ENCODE measurements at regions not wholly inside any gene's neighbourhood (a gene's known extent, or its start where the extent isn't known, plus 50 kb on each side); places are given as distances from the start of the nearest gene placed in this dataset.

GRCh38 chr6:43997345-43997677 lies 129.9 kb downstream of the MRPL14 start:
- DNase-seq (no peak), ATAC-seq (ENCODE audit: insufficient read depth, low read depth) (no peak)
- Histone ChIP-seq H3K9me3 (ENCODE audit: insufficient read depth, low read length, severe bottlenecking) (no peaks in the 10 kb centered on the region), H3K27me3 (ENCODE audit: insufficient read depth, low read length, poor library complexity) (no peaks in the 10 kb centered on the region), H3K9ac (ENCODE audit: low read depth, low read length) (no peak overlapping the region), H3K4me1 (ENCODE audit: insufficient read depth, low read length) (peaks cover 36% of the 10 kb centered on the region), H3K36me3 (ENCODE audit: insufficient read depth, low read length) (no peaks in the 10 kb centered on the region; the same call in 1 of the 2 replicates), H4K20me1 (ENCODE audit: insufficient read depth, low read length) (no peaks in the 10 kb centered on the region), H3K4me2 (ENCODE audit: insufficient read depth, low read length) (no peak overlapping the region), H2AFZ (ENCODE audit: low read depth, low read length) (no peak overlapping the region), H3K79me2 (ENCODE audit: insufficient read depth, low read length) (peaks cover 7% of the 10 kb centered on the region; the same call in 1 of the 2 replicates), H3K4me3 (ENCODE audit: low read depth in 1 of 2, low read length in 2 of 2) (no peak overlapping the region), H3K27ac (ENCODE audit: low read length) (no peak overlapping the region)
- TF ChIP-seq, protein P1, sequence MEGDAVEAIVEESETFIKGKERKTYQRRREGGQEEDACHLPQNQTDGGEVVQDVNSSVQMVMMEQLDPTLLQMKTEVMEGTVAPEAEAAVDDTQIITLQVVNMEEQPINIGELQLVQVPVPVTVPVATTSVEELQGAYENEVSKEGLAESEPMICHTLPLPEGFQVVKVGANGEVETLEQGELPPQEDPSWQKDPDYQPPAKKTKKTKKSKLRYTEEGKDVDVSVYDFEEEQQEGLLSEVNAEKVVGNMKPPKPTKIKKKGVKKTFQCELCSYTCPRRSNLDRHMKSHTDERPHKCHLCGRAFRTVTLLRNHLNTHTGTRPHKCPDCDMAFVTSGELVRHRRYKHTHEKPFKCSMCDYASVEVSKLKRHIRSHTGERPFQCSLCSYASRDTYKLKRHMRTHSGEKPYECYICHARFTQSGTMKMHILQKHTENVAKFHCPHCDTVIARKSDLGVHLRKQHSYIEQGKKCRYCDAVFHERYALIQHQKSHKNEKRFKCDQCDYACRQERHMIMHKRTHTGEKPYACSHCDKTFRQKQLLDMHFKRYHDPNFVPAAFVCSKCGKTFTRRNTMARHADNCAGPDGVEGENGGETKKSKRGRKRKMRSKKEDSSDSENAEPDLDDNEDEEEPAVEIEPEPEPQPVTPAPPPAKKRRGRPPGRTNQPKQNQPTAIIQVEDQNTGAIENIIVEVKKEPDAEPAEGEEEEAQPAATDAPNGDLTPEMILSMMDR (IDR thresholded peaks at IDR 0.05; ENCODE audit: borderline replicate concordance, extremely low read depth, low read length, poor library complexity, severe bottlenecking): no peak
- no peak for TF ChIP-seq EZH2 (IDR thresholded peaks at IDR 0.05; ENCODE audit: borderline replicate concordance, low read depth, low read length, severe bottlenecking)

GRCh38 chr6:43996618-43997344 lies 130.5 kb downstream of the MRPL14 start:
- peaks cover 7% of the 10 kb centered on the region; the same call in 1 of the 2 replicates for H3K79me2 ChIP-seq (ENCODE audit: insufficient read depth, low read length)
- H3K27ac ChIP-seq (ENCODE audit: low read length): no peak overlapping the region
- H3K9ac ChIP-seq (ENCODE audit: low read depth, low read length): no peak overlapping the region
- H3K27me3 ChIP-seq (ENCODE audit: insufficient read depth, low read length, poor library complexity): no peaks in the 10 kb centered on the region
- H4K20me1 ChIP-seq (ENCODE audit: insufficient read depth, low read length): no peaks in the 10 kb centered on the region
- no peak for TF ChIP-seq EZH2 (IDR thresholded peaks at IDR 0.05; ENCODE audit: borderline replicate concordance, low read depth, low read length, severe bottlenecking)
- TF ChIP-seq, protein P1 (IDR thresholded peaks at IDR 0.05; ENCODE audit: borderline replicate concordance, extremely low read depth, low read length, poor library complexity, severe bottlenecking): no peak
- no peak overlapping the region for H3K4me3 ChIP-seq (ENCODE audit: low read depth in 1 of 2, low read length in 2 of 2)
- no peak overlapping the region for H2AFZ ChIP-seq (ENCODE audit: low read depth, low read length)
- ATAC-seq (ENCODE audit: insufficient read depth, low read depth): no peak
- no peak overlapping the region for H3K4me2 ChIP-seq (ENCODE audit: insufficient read depth, low read length)
- H3K36me3 ChIP-seq (ENCODE audit: insufficient read depth, low read length): no peaks in the 10 kb centered on the region; the same call in 1 of the 2 replicates
- H3K4me1 ChIP-seq (ENCODE audit: insufficient read depth, low read length): peaks cover 31% of the 10 kb centered on the region
- H3K9me3 ChIP-seq (ENCODE audit: insufficient read depth, low read length, severe bottlenecking): no peaks in the 10 kb centered on the region
- DNase-seq: no peak

DNA sequence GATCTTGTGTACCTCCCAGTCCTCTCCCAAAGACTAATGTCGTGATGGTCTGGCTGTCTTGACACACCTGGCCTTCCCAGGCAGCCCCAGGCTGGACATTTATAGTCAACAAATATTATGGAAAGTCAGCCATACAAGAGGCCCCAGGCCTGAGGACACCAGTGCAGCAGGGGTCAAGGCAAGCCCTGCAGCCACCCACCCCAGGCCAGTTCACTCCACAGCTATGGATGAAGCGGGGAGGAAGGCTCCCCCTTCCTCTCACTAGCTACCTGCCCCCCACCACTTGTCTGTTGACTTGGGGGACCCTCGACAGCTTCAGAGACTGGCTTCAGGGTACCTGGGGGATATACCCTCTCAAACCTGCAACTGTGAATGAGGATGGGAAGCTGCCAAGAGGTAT lies 132.1 kb downstream of the MRPL14 start:
- Histone ChIP-seq H3K4me1 (ENCODE audit: insufficient read depth, low read length) (peaks cover 15% of the 10 kb centered on the region), H4K20me1 (ENCODE audit: insufficient read depth, low read length) (no peaks in the 10 kb centered on the region), H3K9me3 (ENCODE audit: insufficient read depth, low read length, severe bottlenecking) (no peaks in the 10 kb centered on the region), H2AFZ (ENCODE audit: low read depth, low read length) (no peak overlapping the region), H3K9ac (ENCODE audit: low read depth, low read length) (no peak overlapping the region), H3K4me2 (ENCODE audit: insufficient read depth, low read length) (no peak overlapping the region), H3K79me2 (ENCODE audit: insufficient read depth, low read length) (no peaks in the 10 kb centered on the region), H3K4me3 (ENCODE audit: low read depth in 1 of 2, low read length in 2 of 2) (no peak overlapping the region), H3K27me3 (ENCODE audit: insufficient read depth, low read length, poor library complexity) (no peaks in the 10 kb centered on the region), H3K27ac (ENCODE audit: low read length) (no peak overlapping the region), H3K36me3 (ENCODE audit: insufficient read depth, low read length) (no peaks in the 10 kb centered on the region)
- DNase-seq (no peak), ATAC-seq (ENCODE audit: insufficient read depth, low read depth) (no peak)
- no peak for TF ChIP-seq EZH2 (IDR thresholded peaks at IDR 0.05; ENCODE audit: borderline replicate concordance, low read depth, low read length, severe bottlenecking)
- TF ChIP-seq, protein P1 (IDR thresholded peaks at IDR 0.05; ENCODE audit: borderline replicate concordance, extremely low read depth, low read length, poor library complexity, severe bottlenecking): no peak

Measured in DND-41 (cell line).